Kidney glomerular epithelial cell (primary cell): ENCODE measurements at regions not wholly inside any gene's neighbourhood (a gene's known extent, or its start where the extent isn't known, plus 50 kb on each side); places are given as distances from the start of the nearest gene placed in this dataset.

Source experiments
- DNase-seq: peaks from one replicate; lab custom pipeline; 2025; lab: John Stamatoyannopoulos, UW

DNA sequence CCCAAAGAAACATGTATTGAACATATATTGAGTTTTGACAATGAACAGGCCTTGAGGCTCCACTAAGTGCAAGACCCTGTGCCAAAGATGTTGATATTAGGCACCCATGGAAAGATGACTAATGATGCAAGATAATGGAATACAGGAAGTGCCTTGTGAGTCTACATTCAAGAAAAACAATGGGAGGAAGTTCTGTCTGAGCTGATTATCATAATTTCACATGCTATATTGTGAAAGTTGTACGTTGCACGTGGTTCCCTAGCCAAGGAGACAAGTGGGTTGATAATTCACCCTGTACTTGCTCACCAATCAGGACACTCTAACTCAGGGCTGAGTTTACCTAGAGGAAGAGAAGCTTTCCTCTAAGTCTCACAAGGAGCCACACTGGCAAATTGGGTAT, 186.9 kb upstream of the STAC start:
- no peak for DNase-seq

DNA sequence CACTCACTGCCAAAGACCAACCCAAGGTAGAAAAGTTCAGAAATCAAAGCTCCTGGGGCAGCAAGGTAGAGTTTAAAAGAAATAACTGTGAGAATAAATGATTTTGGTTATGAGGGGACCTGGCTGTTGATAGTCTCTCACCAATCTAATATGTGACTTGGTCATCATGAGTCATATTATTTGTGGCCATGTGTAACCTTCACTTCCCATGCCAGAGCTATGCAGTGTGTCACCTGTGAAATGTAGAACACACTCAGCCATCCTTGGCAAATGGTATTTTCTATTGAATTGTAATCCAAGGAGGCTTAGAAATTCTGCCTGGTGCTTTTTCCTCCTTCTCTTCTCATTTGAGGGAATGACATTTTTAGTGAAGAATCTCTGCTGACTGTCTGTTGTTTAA, 184.2 kb upstream of the STAC start:
- DNase-seq = peak; percentile 18

DNA sequence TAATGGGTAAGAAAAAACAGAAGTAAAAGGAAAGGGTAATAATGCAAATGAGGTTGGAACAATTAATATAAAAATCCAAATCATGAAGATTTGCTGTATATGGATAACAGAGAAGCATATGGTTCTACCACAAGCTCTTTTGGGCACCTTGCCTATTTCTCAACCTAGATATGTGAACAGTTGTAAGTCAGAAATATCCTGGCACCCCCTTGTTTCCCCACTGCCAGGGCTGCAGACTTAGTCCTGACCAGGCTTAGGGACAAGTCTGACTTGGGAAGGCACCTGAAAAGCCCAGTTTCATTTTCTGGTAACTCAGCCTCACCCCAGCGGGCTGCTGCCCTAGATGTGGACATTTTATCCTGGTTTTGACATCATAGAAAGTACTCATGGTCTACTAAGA, 183.2 kb upstream of the STAC start:
- DNase-seq = no peak

DNA sequence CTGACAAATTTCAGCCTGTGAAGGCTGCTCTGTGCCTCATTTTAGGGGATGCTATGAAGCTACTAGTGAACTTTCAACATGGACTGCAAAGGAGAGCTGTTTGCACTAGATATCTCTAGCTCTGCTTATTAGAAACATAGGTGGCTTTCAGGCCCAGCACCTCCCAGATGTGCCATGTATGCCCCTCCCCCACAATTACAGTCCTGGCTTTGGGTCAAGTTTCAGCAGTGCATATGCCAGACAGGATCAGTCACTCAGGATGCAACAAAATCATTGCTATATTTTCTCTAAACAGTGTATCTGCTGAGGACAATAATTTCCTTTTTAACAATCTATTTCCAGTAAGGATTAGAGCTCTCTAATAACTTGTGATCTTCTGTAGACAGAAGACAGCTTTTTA, 178.8 kb upstream of the STAC start:
- no peak for DNase-seq

- DNase-seq = no peak
These were observed 173.2 kb upstream of the STAC start for GRCh38 chr3:36206956-36207580.

GRCh38 chr3:36210840-36211651, 169.3 kb upstream of the STAC start:
- DNase-seq = no peak

DNA sequence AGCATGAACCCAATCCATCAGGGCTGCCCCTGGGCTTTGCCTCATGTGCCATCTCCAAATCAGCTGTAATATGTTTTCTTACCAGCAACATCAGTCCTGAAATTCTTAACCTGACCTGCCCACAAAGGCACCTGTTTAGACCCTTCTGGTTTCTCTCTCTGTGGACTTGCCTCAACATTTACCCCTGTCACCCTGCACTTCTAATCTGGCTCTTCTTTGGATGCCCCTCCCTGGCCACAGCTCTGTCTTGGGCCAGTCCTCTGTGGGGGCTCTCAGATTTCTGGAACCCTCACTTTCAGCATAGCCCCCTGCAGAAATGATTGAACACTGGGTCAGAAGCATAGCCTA, 168.7 kb upstream of the STAC start:
- no peak for DNase-seq

- DNase-seq = no peak
These were observed 168.1 kb upstream of the STAC start for GRCh38 chr3:36212251-36212650.

DNA sequence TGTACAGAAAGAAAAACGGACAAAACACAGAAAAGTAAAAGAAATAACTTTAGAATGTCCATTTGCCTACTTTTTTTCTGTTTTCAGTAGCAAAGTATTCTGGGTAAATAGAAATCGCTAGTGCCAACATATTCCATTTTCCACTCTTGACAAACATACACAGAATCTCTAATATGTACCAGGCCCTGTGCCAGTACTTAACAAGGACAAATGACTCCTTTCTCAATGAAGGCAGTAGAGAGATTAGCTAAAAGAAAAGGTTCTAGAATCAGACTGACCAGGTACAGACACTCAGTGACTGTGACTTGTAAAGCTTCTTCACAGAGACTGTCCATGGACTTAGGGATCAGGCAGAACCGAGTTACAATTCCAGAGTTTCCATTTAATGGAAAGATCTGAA, 165.8 kb upstream of the STAC start:
- DNase-seq = no peak

DNA sequence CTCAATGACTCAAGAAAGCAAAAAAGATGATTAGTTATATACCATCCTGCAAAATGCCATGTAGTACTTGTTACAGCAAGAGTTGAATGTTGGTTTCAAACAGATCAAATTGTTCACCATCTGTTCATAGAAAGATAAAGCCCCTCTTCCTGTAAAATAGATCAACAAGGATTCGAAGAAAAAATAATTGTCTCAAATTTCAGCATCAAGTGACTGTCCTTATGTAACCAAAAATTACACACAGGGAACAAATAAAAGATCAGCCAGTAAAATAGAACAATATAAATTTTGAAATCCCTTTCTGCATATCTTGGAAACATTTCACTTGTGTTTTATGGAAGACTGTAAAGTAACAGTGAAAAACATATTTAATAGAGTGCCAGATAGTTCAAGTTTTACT, 165.1 kb upstream of the STAC start:
- DNase-seq = no peak

- peak; percentile 90 for DNase-seq
These were observed 160.9 kb upstream of the STAC start for GRCh38 chr3:36219398-36219797.

- DNase-seq = no peak
These were observed 160.1 kb upstream of the STAC start for GRCh38 chr3:36220173-36220572.

DNA sequence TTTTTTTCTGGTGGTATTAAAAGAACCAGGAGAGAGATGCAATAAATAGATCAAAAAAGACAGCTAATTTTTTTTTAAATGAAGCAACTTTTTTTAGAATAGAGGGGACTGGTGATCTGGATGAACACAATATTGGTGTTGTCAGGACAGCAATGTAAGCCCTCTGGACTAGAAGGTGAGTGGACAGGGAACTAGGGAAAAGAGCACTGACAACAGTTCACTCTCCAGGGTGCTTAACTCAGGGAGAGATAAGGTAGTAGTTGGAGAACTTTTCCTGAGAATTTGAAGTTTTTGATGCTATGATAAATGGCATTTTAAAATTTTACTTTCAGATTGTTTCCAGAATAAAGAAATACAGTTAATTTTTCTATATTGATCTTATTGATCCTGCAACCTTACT, 158.3 kb upstream of the STAC start:
- DNase-seq = no peak

- DNase-seq = no peak
These were observed 152.3 kb upstream of the STAC start for GRCh38 chr3:36227980-36228379.

DNA sequence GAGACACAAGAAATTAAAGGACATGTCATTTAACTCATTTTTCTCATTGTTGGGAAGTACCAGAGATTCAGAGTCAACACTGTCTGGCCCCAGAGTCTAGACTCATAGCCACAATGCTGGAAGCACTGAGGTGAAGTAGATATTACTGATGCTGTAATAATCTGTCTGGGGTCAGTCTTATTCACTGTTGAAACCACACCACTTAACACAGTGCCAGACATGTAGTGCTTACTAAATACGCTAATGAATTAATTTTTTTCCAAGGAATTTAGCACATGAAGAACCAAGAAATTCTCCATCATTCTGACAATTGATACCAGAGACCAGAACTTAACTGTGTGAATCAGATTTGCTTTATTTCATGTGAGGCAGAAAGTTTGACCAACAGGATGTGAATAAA, 150.8 kb upstream of the STAC start:
- no peak for DNase-seq

DNA sequence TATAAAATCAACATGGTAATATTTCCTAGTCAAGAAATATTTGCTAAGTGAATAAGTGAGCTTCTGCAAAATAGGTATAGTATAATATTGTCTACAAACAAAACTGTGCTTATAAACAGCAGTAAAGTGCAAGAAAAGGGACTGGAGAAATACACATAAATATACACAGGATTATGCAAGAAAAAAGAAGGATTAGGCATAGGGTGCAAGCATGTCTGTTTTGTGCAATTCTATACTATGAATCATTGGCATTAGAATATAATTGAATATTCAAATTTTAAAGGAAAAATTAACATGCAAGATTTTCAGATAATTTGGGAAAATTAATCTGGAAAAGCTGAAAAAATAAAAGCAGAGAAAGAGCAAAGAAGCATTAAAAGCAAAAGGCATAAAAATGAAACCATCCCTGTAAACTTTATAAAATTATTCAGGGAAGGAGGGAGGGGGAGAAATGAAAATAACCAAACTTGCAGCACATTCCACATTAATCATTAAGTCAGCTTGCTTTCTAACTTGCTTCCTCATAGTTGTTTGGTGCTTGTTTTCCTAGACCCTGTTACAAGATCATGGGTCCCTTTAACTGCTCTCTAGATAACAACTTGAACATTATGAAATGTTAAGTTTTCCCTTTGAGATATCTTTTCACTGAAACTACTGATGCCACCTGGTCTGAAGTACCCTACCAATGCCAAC, 147.4 kb upstream of the STAC start:
- DNase-seq = no peak

DNA sequence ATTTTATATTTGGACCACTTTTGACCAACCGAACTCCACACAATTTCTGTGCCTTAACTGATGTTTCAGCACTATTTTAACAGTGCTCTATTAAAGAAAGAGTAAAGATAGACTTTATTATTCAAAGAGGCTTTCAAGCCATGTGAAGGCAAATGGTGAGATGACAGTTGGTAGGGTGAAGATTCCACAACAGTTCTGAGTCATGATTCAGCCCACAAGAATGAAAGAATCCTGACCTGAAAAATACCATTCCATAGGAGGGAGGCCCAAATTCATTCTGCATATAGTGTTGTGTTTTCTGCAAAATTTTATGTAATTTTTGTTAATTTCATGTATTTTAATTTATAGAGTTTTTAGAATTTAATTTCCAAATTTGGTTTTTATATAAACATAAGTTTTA, 135.6 kb upstream of the STAC start:
- DNase-seq = peak; percentile 59

- DNase-seq = no peak
These were observed 131.9 kb upstream of the STAC start for GRCh38 chr3:36248374-36248773.

GRCh38 chr3:36250191-36250590, 130.1 kb upstream of the STAC start:
- no peak for DNase-seq

GRCh38 chr3:36257158-36257852, 123.0 kb upstream of the STAC start:
- DNase-seq = peak; percentile 7

GRCh38 chr3:36258421-36258820, 121.9 kb upstream of the STAC start:
- DNase-seq = no peak

- DNase-seq = no peak
These were observed 120.7 kb upstream of the STAC start for GRCh38 chr3:36259580-36259979.

DNA sequence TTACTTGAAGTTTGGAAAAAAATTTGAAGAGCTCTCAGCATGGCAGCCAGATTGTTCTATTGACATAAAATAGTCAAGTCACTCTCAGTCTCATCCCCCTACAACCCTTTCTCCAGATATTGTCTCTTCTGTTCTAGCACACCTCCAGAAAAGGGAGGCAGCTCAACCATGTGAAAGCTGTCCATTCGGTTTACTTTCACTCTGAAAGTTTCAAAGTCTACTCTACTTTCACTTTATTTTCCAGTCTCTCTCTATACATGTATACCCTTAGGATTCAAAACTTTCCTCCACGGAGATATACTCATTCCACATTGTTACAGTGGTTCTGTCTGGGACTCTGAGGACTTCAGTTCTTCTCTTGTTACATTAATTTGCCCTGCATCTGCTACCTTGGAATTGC, 111.0 kb upstream of the STAC start:
- DNase-seq = no peak
